ENCODE measurements at regions not wholly inside any gene's neighbourhood (a gene's known extent, or its start where the extent isn't known, plus 50 kb on each side); places are given as distances from the start of the nearest gene placed in this dataset.

GRCh38 chr9:109997682-109998081 is 210.3 kb downstream of the C9orf152 start:
- TF ChIP-seq, protein P1, sequence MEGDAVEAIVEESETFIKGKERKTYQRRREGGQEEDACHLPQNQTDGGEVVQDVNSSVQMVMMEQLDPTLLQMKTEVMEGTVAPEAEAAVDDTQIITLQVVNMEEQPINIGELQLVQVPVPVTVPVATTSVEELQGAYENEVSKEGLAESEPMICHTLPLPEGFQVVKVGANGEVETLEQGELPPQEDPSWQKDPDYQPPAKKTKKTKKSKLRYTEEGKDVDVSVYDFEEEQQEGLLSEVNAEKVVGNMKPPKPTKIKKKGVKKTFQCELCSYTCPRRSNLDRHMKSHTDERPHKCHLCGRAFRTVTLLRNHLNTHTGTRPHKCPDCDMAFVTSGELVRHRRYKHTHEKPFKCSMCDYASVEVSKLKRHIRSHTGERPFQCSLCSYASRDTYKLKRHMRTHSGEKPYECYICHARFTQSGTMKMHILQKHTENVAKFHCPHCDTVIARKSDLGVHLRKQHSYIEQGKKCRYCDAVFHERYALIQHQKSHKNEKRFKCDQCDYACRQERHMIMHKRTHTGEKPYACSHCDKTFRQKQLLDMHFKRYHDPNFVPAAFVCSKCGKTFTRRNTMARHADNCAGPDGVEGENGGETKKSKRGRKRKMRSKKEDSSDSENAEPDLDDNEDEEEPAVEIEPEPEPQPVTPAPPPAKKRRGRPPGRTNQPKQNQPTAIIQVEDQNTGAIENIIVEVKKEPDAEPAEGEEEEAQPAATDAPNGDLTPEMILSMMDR (conservative IDR thresholded peaks at IDR 0.05; ENCODE audit: low read depth, low read length) = no peak
- TF ChIP-seq FOS (IDR thresholded peaks at IDR 0.05; ENCODE audit: low read depth, low read length) (no peak), POLR2A (IDR thresholded peaks at IDR 0.05; ENCODE audit: low read depth, low read length) (no peak), MAFK (IDR thresholded peaks at IDR 0.05; ENCODE audit: low read depth, low read length) (no peak), RCOR1 (IDR thresholded peaks at IDR 0.05; ENCODE audit: insufficient replicate concordance, low read length) (no peak), SMC3 (IDR thresholded peaks at IDR 0.05; ENCODE audit: low read depth, low read length) (no peak), USF2 (IDR thresholded peaks at IDR 0.05; ENCODE audit: low read depth, low read length) (no peak), RFX5 (IDR thresholded peaks at IDR 0.05; ENCODE audit: low read depth, low read length) (no peak), ELK1 (IDR thresholded peaks at IDR 0.05; ENCODE audit: borderline replicate concordance, low read depth, low read length) (no peak), BHLHE40 (IDR thresholded peaks at IDR 0.05; ENCODE audit: low read depth, low read length) (no peak), MXI1 (IDR thresholded peaks at IDR 0.05; ENCODE audit: borderline replicate concordance, low read depth, low read length) (no peak), CEBPB (IDR thresholded peaks at IDR 0.05; ENCODE audit: low read depth, low read length) (no peak)

All from IMR-90 (cell line).